GM21786 (cell line): ENCODE measurements at regions not wholly inside any gene's neighbourhood (a gene's known extent, or its start where the extent isn't known, plus 50 kb on each side); places are given as distances from the start of the nearest gene placed in this dataset.

Source experiments
- ATAC-seq: cut with Tn5 transposase; IDR thresholded peaks from one replicate; pipeline ENCODE4 v1.9.1; 2021; ENCODE audit not compliant: unreplicated experiment

- ATAC-seq: no peak
These were observed 75.4 kb upstream of the PWP1 start for GRCh38 chr12:107610021-107610859.

DNA sequence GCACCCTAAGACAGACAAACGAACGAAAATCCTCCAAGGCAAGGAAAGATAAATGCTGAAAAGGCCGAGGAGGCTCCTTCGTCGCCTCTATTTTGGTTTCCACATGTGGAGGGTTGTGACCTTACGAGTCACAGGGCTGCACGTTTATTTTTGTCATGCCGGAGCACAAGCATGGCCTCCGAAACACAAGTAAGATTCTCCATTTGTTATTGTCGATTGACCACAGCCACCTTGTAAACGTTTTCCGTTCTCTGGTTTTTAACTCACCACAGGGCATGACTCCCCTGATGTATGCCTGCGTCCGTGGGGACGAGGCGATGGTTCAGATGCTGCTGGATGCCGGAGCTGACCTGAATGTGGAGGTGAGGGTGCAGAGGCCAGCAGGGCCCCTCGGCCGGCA is 73.1 kb upstream of the PWP1 start:
- ATAC-seq: no peak

- no peak for ATAC-seq
These were observed 68.7 kb upstream of the PWP1 start for GRCh38 chr12:107616941-107617340.

- no peak for ATAC-seq
These were observed 67.5 kb upstream of the PWP1 start for GRCh38 chr12:107618106-107618505.

GRCh38 chr12:107619831-107620230 is 65.8 kb upstream of the PWP1 start:
- no peak for ATAC-seq

- ATAC-seq: no peak
These were observed 63.6 kb upstream of the PWP1 start for GRCh38 chr12:107622001-107622400.

DNA sequence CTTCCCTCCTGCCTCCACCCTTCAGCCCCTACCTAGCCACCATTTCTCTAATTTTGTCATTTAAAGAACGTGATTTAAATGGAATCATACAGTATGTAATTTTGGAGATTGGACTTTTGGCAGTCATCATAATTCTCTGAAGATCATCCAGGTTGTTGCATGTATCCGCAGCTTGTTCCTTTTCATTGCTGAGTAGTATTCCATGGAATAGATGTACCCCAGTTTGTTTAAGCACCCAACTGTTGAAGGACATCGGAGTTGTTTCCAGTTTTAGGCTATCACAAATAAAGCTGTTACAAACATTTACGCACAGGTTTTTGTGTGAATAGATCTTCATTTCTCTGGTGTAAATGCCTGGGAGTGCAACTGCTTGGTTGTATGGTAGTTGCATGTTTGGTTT is 61.1 kb upstream of the PWP1 start:
- ATAC-seq: no peak

- no peak for ATAC-seq
These were observed 53.9 kb upstream of the PWP1 start for GRCh38 chr12:107631715-107632114.

DNA sequence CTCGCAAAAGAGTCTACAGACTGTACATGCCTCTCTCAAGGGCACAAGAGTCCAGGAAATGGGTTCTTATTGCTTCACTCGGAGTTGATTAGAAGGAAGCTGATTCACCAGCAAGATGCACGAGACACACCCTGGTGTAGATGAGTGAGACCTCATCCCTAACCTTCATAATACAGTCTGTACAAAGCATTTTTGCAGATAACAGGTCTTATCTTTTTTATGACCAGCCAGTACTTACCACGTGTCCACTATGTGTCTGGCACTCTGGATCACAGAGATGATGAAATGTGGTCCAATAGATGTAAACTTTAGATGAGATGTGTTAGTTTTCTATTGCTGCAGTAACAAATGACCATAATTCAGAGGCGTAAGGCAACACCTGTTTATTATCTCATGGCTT is 53.4 kb upstream of the PWP1 start:
- ATAC-seq: no peak

DNA sequence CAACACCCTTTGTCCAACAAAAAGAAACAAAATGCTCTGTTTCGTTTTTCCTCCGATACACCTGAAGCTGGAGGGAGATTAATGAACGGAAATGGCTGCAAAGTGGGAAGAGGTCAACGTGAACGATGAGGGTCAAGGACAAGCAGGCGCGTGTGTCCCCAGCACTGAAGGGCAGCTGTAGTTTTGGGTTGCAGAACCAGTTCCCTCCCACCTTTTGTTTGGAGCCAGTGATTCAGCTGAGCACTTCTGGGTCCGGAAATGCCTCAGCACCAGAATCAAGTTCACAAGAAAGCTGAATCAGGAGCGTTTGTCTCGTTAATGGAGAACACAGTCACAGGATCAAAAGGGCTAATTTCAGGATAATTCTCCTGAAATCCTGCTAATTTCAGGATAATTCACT is 51.1 kb upstream of the PWP1 start:
- no peak for ATAC-seq

DNA sequence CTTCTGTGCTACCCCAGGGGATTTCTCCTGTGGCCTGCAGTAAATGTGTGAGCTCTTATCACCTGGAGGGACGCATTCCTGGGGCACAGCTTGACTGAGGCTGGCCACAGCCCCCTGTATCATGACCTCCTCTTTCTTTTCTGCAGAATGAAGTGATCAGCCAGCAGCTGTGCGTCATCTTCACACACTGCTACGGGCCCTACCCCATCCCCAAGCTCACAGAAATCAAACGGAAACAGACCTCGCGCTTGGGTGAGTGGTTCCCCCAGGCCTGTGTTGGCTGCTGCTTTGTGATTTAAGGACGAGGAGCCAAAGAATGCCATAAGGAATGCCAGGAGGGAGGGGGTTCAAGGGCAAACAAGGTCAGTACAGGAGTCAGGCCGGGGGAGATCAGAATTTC is 50.5 kb upstream of the PWP1 start:
- ATAC-seq: no peak
